ENCODE measurements at regions not wholly inside any gene's neighbourhood (a gene's known extent, or its start where the extent isn't known, plus 50 kb on each side); places are given as distances from the start of the nearest gene placed in this dataset.

GRCh38 chr3:116939091-116939490, 229.5 kb downstream of the TUSC7 start:
- DNase-seq, result peak in 1 of 3 experiments; percentile 3

- DNase-seq, result no peak
Measured at GRCh38 chr3:116939550-116939949, 230.0 kb downstream of the TUSC7 start.

GRCh38 chr3:116940719-116941118, 231.1 kb downstream of the TUSC7 start:
- DNase-seq, result no peak

GRCh38 chr3:116946376-116946775, 236.8 kb downstream of the TUSC7 start:
- no peak for DNase-seq

GRCh38 chr3:116947148-116947547, 237.6 kb downstream of the TUSC7 start:
- DNase-seq, result no peak

- DNase-seq, result no peak
Measured at GRCh38 chr3:116947809-116948208, 238.2 kb downstream of the TUSC7 start.

- no peak for DNase-seq
Measured at GRCh38 chr3:116950301-116951055, 240.9 kb downstream of the TUSC7 start.

- no peak for DNase-seq
Measured at GRCh38 chr3:116951610-116952009, 242.0 kb downstream of the TUSC7 start.

- DNase-seq, result no peak
Measured at GRCh38 chr3:116958291-116958690, 248.7 kb downstream of the TUSC7 start.

GRCh38 chr3:116961106-116961505, 251.5 kb downstream of the TUSC7 start:
- no peak for DNase-seq

GRCh38 chr3:116963802-116964201, 254.2 kb downstream of the TUSC7 start:
- no peak for DNase-seq

- DNase-seq, result no peak
Measured at GRCh38 chr3:116966649-116967048, 257.1 kb downstream of the TUSC7 start.

GRCh38 chr3:116969135-116969534, 259.6 kb downstream of the TUSC7 start:
- DNase-seq, result no peak

GRCh38 chr3:116969646-116970045, 260.1 kb downstream of the TUSC7 start:
- DNase-seq, result no peak

- DNase-seq, result no peak
Measured at GRCh38 chr3:116971531-116971930, 262.0 kb downstream of the TUSC7 start.

GRCh38 chr3:116974702-116975101, 265.1 kb downstream of the TUSC7 start:
- DNase-seq, result no peak

GRCh38 chr3:116977441-116977840, 267.9 kb downstream of the TUSC7 start:
- no peak for DNase-seq

GRCh38 chr3:116980099-116980498, 270.5 kb downstream of the TUSC7 start:
- peak in 1 of 3 experiments; percentile 18 for DNase-seq

GRCh38 chr3:116981089-116981488, 271.5 kb downstream of the TUSC7 start:
- no peak for DNase-seq

GRCh38 chr3:116984301-116984700, 274.7 kb downstream of the TUSC7 start:
- no peak for DNase-seq

- no peak for DNase-seq
Measured at GRCh38 chr3:116994351-116994879, 284.8 kb downstream of the TUSC7 start.

- peak in 1 of 3 experiments; percentile 47 for DNase-seq
Measured at GRCh38 chr3:117003501-117003900, 293.9 kb downstream of the TUSC7 start.

GRCh38 chr3:117005274-117005673, 295.7 kb downstream of the TUSC7 start:
- no peak for DNase-seq

- no peak for DNase-seq
Measured at GRCh38 chr3:117005911-117006522, 296.4 kb downstream of the TUSC7 start.
